ENCODE measurements at regions not wholly inside any gene's neighbourhood (a gene's known extent, or its start where the extent isn't known, plus 50 kb on each side); places are given as distances from the start of the nearest gene placed in this dataset.
"Not testable (repeated sequence)": the region's sequence is repeated elsewhere in the genome, so short reads cannot be mapped to it uniquely, and the experiment has no call there.

GRCh38 chr4:54596201-54596600, 61.6 kb upstream of the KIT start:
- no peak overlapping the region for H3K4me3 ChIP-seq (ENCODE audit: low read depth, low read length)
- in situ Hi-C loops (cut with HindIII; ENCODE audit: low sequenced_read_pairs) = no loop called here
- no peak for DNase-seq (ENCODE audit: low read depth, low spot score)
- TF ChIP-seq CTCF (IDR thresholded peaks at IDR 0.05; ENCODE audit: low read depth, low read length) = no peak

GRCh38 chr4:54597678-54598077, 60.1 kb upstream of the KIT start:
- DNase-seq (ENCODE audit: low read depth, low spot score); H3K4me3 ChIP-seq (ENCODE audit: low read depth, low read length); in situ Hi-C loops (cut with HindIII; ENCODE audit: low sequenced_read_pairs): not testable (repeated sequence)

- H3K4me3 ChIP-seq (ENCODE audit: low read depth, low read length); DNase-seq (ENCODE audit: low read depth, low spot score); in situ Hi-C loops (cut with HindIII; ENCODE audit: low sequenced_read_pairs): not testable (repeated sequence)
Measured at GRCh38 chr4:54602175-54602574, 55.6 kb upstream of the KIT start.

- TF ChIP-seq CTCF (IDR thresholded peaks at IDR 0.05; ENCODE audit: low read depth, low read length) = no peak
Measured at GRCh38 chr4:54607067-54607466, 50.7 kb upstream of the KIT start.

GRCh38 chr4:54607521-54607920, 50.2 kb upstream of the KIT start:
- H3K4me3 ChIP-seq (ENCODE audit: low read depth, low read length) = no peak overlapping the region
- TF ChIP-seq CTCF (IDR thresholded peaks at IDR 0.05; ENCODE audit: low read depth, low read length) = no peak
- in situ Hi-C loops (cut with HindIII; ENCODE audit: low sequenced_read_pairs) = no loop called here
- DNase-seq (ENCODE audit: low read depth, low spot score) = no peak

More at GRCh38 chr4:54607067-54607466, 50.7 kb upstream of the KIT start:
- in situ Hi-C loops (cut with HindIII; ENCODE audit: low sequenced_read_pairs) = no loop called here
- no peak for DNase-seq (ENCODE audit: low read depth, low spot score)
- H3K4me3 ChIP-seq (ENCODE audit: low read depth, low read length) = no peak overlapping the region
